ENCODE measurements at regions not wholly inside any gene's neighbourhood (a gene's known extent, or its start where the extent isn't known, plus 50 kb on each side); places are given as distances from the start of the nearest gene placed in this dataset.

DNA sequence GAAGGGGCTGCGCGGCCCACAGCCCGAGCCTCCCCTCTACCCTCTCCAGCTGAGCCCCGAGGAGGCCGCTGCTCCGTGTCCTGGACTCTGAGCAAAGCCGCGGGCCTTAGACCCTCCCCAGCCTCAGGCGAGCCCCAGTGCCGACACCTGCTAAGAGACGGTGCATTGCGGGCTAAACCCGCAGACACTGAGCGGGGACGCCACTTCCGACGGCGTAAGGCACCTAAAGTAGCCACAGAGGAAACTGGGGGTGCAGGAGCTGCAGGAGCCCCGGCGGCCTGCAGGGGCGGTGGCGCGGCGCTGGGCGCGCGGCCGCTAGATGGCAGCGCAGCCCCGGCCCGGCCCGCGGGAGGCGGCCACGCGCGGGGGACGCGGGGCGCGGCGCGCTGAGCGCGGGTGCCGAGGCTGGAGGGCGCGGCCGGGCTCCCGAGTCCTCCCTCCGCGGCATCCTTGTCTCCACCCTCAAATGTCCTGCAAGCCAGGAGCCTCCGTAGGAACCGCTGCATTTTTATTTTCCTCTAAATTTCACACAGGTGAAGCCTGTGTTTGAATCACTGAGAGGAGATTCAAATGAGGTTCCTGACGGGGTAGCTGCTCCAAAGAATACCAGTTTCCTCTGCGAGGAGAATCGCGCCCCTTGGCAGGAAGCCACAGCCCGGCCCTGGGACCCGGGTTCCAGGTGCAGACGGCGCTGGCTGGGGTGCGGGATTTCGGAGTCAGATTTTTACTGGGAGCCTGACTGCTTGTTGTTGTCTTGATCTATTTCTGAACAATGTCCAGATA is 650.5 kb downstream of the GALR1 start:
- DNase-seq, result peak; percentile 21 to 28 (median 23)
- H3K27me3 ChIP-seq (replicated peaks; ENCODE audit: control insufficient read depth, insufficient read depth, low read length, poor library complexity, severe bottlenecking), result peaks cover 3% of the 10 kb centered on the region
- H3K4me1 ChIP-seq (ENCODE audit: control insufficient read depth, insufficient read depth, low read length, poor library complexity, severe bottlenecking), result peaks cover 5% of the 10 kb centered on the region
- H3K9me3 ChIP-seq (ENCODE audit: control insufficient read depth, low read length), result no peaks in the 10 kb centered on the region
- no peaks in the 10 kb centered on the region for H3K36me3 ChIP-seq (ENCODE audit: control insufficient read depth, insufficient read depth, low read length)
- H3K4me3 ChIP-seq (ENCODE audit: insufficient read depth, low read depth, low read length, poor library complexity, severe bottlenecking), result peak overlapping the region; percentile 52
- H3K27ac ChIP-seq (ENCODE audit: insufficient read depth, low read length, poor library complexity, severe bottlenecking), result no peak overlapping the region

DNA sequence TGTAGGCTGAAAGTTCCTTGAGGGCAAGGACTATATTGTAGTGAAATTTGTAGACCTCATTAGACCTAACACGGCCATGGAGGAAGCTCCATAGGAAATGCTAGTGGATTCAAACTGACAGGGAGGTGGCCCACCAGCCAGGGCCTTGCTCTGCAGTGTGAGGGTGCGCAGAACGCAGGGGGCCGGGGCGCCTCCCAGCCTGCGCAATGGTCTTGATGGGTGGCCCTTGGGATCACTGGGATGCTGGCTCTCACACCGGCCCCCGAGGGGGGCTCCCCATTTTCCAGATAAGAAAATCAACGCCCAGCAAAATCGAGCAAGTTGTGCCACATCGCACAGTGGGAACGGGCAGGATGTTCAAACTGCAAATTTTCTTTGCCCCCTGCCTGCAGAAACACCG is 655.4 kb downstream of the GALR1 start:
- H3K36me3 ChIP-seq (ENCODE audit: control insufficient read depth, insufficient read depth, low read length), result no peaks in the 10 kb centered on the region
- H3K9me3 ChIP-seq (ENCODE audit: control insufficient read depth, low read length), result no peaks in the 10 kb centered on the region
- H3K27ac ChIP-seq (ENCODE audit: insufficient read depth, low read length, poor library complexity, severe bottlenecking), result no peak overlapping the region
- no peaks in the 10 kb centered on the region for H3K27me3 ChIP-seq (replicated peaks; ENCODE audit: control insufficient read depth, insufficient read depth, low read length, poor library complexity, severe bottlenecking)
- peaks cover 3% of the 10 kb centered on the region for H3K4me1 ChIP-seq (ENCODE audit: control insufficient read depth, insufficient read depth, low read length, poor library complexity, severe bottlenecking)
- no peak overlapping the region for H3K4me3 ChIP-seq (ENCODE audit: insufficient read depth, low read depth, low read length, poor library complexity, severe bottlenecking)
- no peak for DNase-seq

DNA sequence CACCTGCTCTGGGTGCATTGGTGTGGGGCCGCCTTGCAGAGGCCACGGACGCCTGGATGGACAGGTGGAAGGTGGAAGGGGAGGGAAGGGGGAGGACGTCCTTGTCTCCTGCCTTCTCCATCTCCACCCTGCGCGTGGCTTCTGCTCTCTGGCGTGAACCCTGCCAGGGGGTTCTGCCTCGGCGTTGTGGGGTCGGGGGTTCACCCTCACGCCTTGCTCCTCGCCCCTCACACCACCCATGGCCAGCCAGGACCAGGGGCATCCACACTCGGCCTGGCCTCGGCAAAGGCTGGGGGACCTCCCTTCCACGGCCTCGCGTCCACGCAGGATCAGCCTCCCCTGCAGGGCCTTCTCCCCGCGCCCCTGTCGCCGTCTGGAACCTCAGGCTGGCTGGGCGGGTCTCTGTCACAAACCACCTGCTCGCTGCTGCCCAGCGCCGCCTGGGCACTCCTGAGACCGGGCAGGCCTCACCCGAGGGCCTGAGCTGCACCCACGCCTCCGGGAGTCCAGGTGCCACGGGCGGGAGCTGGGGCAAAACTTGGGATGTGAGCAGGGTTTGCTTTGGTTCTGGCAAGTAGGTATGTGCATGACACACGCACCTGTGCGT is 655.9 kb downstream of the GALR1 start:
- no peak overlapping the region for H3K27ac ChIP-seq (ENCODE audit: insufficient read depth, low read length, poor library complexity, severe bottlenecking)
- H3K27me3 ChIP-seq (replicated peaks; ENCODE audit: control insufficient read depth, insufficient read depth, low read length, poor library complexity, severe bottlenecking), result no peaks in the 10 kb centered on the region
- H3K4me3 ChIP-seq (ENCODE audit: insufficient read depth, low read depth, low read length, poor library complexity, severe bottlenecking), result no peak overlapping the region
- H3K9me3 ChIP-seq (ENCODE audit: control insufficient read depth, low read length), result no peaks in the 10 kb centered on the region
- no peaks in the 10 kb centered on the region for H3K4me1 ChIP-seq (ENCODE audit: control insufficient read depth, insufficient read depth, low read length, poor library complexity, severe bottlenecking)
- no peak for DNase-seq
- no peaks in the 10 kb centered on the region for H3K36me3 ChIP-seq (ENCODE audit: control insufficient read depth, insufficient read depth, low read length)

DNA sequence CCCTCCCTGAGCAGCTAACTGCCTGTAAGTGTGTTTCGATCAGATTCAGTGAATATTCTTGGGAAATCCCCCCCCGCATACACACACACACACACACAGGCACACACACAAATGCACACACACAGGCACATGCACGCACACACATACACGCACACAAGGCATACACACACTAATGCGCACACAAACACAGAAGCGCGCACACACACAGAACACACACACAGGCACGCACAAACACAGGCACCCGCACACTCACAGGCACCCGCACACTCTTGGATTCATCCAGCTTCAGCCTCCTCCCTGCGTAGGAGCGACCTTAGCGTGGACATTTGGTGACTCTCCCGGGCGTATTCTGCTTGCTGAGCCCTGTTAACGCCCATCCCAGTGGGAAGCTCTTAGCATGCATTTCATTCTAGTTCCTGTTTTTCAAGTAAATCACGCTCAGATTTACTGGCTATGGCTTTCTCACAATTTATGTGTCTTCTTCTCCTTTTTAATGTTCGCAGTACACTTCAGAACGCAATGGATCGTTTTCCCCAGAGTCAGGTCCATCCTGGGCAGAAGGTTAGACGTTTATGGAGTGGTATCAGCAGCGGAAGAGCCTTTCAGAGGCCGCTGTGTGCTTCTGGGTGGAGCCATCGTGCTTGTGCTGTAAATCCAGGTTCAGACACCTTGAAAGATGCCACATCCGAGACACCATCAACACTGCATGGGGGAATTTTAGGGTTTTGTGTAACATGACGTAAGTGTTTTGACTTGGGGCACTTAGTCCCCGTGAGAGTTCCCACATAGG is 656.6 kb downstream of the GALR1 start:
- no peaks in the 10 kb centered on the region for H3K9me3 ChIP-seq (ENCODE audit: control insufficient read depth, low read length)
- no peaks in the 10 kb centered on the region for H3K4me1 ChIP-seq (ENCODE audit: control insufficient read depth, insufficient read depth, low read length, poor library complexity, severe bottlenecking)
- H3K4me3 ChIP-seq (ENCODE audit: insufficient read depth, low read depth, low read length, poor library complexity, severe bottlenecking), result no peak overlapping the region
- no peak for DNase-seq
- H3K27me3 ChIP-seq (replicated peaks; ENCODE audit: control insufficient read depth, insufficient read depth, low read length, poor library complexity, severe bottlenecking), result no peaks in the 10 kb centered on the region
- H3K36me3 ChIP-seq (ENCODE audit: control insufficient read depth, insufficient read depth, low read length), result no peaks in the 10 kb centered on the region
- H3K27ac ChIP-seq (ENCODE audit: insufficient read depth, low read length, poor library complexity, severe bottlenecking), result no peak overlapping the region

DNA sequence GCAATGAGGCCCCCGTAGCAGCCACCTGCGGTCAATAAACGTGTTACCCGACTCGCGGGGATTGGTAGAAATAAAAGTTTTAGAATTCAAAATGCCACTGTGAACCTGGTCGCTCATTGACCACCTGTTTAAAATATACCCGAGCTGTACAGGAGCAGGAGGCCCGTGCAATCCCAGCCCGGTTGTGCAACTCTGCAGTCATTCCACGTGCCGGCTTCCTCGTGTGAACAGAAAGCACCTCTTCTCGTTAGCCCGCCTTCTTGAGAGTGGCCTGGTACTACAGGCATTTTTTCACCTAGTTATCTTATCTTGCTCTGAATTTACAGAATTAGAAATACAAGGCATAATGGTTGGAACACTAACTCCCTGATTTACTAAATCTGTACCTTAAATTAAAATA is 660.7 kb downstream of the GALR1 start:
- H3K27ac ChIP-seq (ENCODE audit: insufficient read depth, low read length, poor library complexity, severe bottlenecking), result no peak overlapping the region
- no peaks in the 10 kb centered on the region for H3K27me3 ChIP-seq (replicated peaks; ENCODE audit: control insufficient read depth, insufficient read depth, low read length, poor library complexity, severe bottlenecking)
- H3K9me3 ChIP-seq (ENCODE audit: control insufficient read depth, low read length), result no peaks in the 10 kb centered on the region
- no peak overlapping the region for H3K4me3 ChIP-seq (ENCODE audit: insufficient read depth, low read depth, low read length, poor library complexity, severe bottlenecking)
- DNase-seq, result no peak
- H3K4me1 ChIP-seq (ENCODE audit: control insufficient read depth, insufficient read depth, low read length, poor library complexity, severe bottlenecking), result no peaks in the 10 kb centered on the region
- no peaks in the 10 kb centered on the region for H3K36me3 ChIP-seq (ENCODE audit: control insufficient read depth, insufficient read depth, low read length)

DNA sequence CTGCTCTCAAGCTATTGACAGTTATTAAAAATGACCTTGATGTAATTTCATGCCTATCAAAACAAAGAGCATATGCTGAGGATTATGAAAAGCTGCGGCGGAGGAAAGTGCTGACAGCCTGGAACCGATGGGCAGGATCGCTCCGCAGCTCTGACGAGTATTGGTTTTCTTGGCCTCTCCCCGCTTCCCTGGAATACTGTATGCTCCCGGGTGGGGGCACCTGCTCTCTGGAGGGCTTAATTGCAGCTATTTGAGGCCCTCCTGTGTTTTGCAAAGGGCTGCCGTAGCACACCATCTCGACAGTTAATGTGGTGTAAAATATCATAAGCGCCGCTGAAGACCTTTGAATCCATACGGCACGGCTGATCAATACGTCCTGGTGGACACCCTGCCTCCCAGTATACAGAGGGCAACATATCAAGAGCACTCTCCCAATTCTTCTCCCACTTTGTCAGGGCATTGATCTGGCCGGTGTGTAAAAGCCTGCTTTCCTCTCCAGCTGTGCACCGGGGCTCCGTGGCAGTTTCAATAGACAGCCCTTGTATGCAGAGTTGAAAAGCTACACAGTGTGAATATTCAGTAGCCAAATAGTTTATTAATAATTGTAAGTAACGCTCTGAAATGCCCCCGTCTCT is 662.4 kb downstream of the GALR1 start:
- Histone ChIP-seq H3K9me3 (ENCODE audit: control insufficient read depth, low read length) (no peaks in the 10 kb centered on the region), H3K27me3 (replicated peaks; ENCODE audit: control insufficient read depth, insufficient read depth, low read length, poor library complexity, severe bottlenecking) (no peaks in the 10 kb centered on the region), H3K36me3 (ENCODE audit: control insufficient read depth, insufficient read depth, low read length) (no peaks in the 10 kb centered on the region), H3K4me3 (ENCODE audit: insufficient read depth, low read depth, low read length, poor library complexity, severe bottlenecking) (no peak overlapping the region), H3K4me1 (ENCODE audit: control insufficient read depth, insufficient read depth, low read length, poor library complexity, severe bottlenecking) (no peaks in the 10 kb centered on the region), H3K27ac (ENCODE audit: insufficient read depth, low read length, poor library complexity, severe bottlenecking) (no peak overlapping the region)
- DNase-seq, result no peak

DNA sequence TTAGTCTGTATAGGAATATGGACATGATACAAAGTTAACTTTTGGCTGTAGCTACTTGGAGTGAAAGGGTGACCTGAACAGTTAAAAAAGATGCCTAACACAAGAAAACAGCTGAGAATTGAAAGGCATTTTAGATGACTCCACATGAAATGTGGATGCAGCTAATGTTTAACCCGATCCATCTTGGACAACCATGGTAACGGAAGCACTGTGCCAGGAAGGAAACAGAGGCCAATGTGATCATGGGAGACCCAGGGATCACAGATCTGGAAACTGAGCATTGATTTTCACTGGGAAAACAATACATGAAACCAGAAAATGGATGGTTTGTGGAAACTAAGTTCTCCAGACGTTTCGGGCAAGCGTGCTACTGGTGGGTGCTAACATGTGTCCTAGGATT is 669.1 kb downstream of the GALR1 start:
- Histone ChIP-seq H3K27me3 (replicated peaks; ENCODE audit: control insufficient read depth, insufficient read depth, low read length, poor library complexity, severe bottlenecking) (no peaks in the 10 kb centered on the region), H3K4me3 (ENCODE audit: insufficient read depth, low read depth, low read length, poor library complexity, severe bottlenecking) (no peak overlapping the region), H3K4me1 (ENCODE audit: control insufficient read depth, insufficient read depth, low read length, poor library complexity, severe bottlenecking) (no peaks in the 10 kb centered on the region), H3K9me3 (ENCODE audit: control insufficient read depth, low read length) (no peaks in the 10 kb centered on the region), H3K36me3 (ENCODE audit: control insufficient read depth, insufficient read depth, low read length) (no peaks in the 10 kb centered on the region), H3K27ac (ENCODE audit: insufficient read depth, low read length, poor library complexity, severe bottlenecking) (no peak overlapping the region)
- DNase-seq, result no peak

DNA sequence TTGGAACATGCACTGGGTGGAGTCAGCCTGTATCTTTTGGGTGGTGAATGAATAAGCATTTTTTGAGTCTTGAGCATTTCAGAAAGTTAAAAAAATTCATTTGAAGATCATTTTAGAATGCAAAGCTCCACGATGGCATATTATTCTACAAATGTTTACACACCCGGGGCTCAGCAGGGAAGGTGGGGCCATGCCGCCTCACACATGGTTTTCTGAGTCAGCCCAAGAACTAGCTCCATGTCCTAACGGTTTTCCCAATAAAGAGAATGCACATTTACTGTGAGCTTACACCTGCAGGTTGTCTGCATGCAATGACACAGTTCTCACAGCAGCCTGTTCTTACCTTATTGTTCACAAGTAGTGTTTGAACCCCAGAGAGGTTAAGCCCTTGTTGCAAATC is 670.3 kb downstream of the GALR1 start:
- no peaks in the 10 kb centered on the region for H3K4me1 ChIP-seq (ENCODE audit: control insufficient read depth, insufficient read depth, low read length, poor library complexity, severe bottlenecking)
- H3K27me3 ChIP-seq (replicated peaks; ENCODE audit: control insufficient read depth, insufficient read depth, low read length, poor library complexity, severe bottlenecking), result no peaks in the 10 kb centered on the region
- no peaks in the 10 kb centered on the region for H3K36me3 ChIP-seq (ENCODE audit: control insufficient read depth, insufficient read depth, low read length)
- H3K27ac ChIP-seq (ENCODE audit: insufficient read depth, low read length, poor library complexity, severe bottlenecking), result no peak overlapping the region
- no peak overlapping the region for H3K4me3 ChIP-seq (ENCODE audit: insufficient read depth, low read depth, low read length, poor library complexity, severe bottlenecking)
- no peak for DNase-seq
- H3K9me3 ChIP-seq (ENCODE audit: control insufficient read depth, low read length), result no peaks in the 10 kb centered on the region

DNA sequence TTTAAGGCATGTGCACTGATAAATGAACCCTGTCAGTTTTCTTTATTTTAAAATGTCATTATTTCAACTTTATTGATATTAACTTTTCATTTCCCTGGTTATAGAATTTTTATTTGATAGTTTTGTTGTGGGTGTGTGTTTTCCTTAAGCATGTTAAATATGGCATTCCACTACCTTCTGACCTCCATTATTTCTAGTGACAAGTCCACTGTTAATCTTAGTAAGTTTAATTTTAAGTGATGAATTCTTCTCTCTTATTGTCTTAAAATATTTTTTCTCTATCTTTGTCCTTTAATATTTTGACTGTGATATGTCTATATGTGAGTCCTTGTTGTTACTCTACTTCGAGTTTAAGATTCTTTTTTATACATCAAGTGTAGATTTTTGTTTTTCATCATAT is 685.7 kb downstream of the GALR1 start:
- no peaks in the 10 kb centered on the region for H3K36me3 ChIP-seq (ENCODE audit: control insufficient read depth, insufficient read depth, low read length)
- DNase-seq, result no peak
- no peaks in the 10 kb centered on the region for H3K27me3 ChIP-seq (replicated peaks; ENCODE audit: control insufficient read depth, insufficient read depth, low read length, poor library complexity, severe bottlenecking)
- H3K27ac ChIP-seq (ENCODE audit: insufficient read depth, low read length, poor library complexity, severe bottlenecking), result no peak overlapping the region
- no peaks in the 10 kb centered on the region for H3K4me1 ChIP-seq (ENCODE audit: control insufficient read depth, insufficient read depth, low read length, poor library complexity, severe bottlenecking)
- H3K4me3 ChIP-seq (ENCODE audit: insufficient read depth, low read depth, low read length, poor library complexity, severe bottlenecking), result no peak overlapping the region
- H3K9me3 ChIP-seq (ENCODE audit: control insufficient read depth, low read length), result no peaks in the 10 kb centered on the region

All from effector memory CD4-positive, alpha-beta T cell (primary cell).